HG02623 (cell line): ENCODE measurements at regions not wholly inside any gene's neighbourhood (a gene's known extent, or its start where the extent isn't known, plus 50 kb on each side); places are given as distances from the start of the nearest gene placed in this dataset.
"Not testable (repeated sequence)": the region's sequence is repeated elsewhere in the genome, so short reads cannot be mapped to it uniquely, and the experiment has no call there.

Experiments used
- ATAC-seq: cut with Tn5 transposase; IDR thresholded peaks from one replicate; pipeline ENCODE4 v1.9.1; 2021; ENCODE audit warnings: moderate library complexity; ENCODE audit not compliant: unreplicated experiment

DNA sequence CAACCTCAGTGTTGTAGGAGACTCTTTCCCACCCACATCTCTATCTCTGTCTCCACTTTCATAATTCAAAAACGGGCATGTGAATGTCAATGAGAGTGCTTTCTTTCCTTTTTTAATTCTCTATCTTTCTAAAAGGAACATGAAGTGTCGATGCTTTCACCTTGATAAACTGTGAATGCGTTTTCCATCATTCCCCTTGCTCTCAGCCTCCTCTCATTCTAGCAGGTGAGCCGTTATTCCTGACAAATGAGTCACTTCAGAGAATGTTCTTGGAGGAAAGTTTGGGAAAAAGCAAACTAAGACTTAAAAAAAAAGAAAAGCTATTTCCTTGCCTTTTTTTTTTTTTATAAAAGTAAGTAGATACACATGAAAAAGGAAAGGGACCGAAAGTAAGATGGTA lies 226.0 kb upstream of the C1orf87 start:
- no peak for ATAC-seq

DNA sequence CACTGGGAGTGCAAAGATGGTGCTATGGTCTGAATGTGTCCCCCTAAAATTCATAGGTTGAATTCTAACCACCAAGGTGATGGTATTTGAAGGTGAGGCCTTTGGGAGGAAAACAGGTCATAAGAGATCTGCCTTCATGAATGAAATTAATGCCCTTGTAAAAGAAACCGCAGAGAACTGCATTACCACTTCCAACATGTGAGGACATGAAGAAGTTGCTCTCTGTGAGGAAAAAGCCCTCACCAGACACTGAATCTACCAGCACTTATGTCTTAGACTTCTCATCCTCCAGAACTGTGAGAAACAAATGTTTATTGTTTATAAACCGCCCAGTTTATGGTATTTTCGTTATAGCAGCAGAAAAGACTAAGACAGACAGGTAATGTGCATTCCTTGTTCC lies 224.7 kb upstream of the C1orf87 start:
- no peak for ATAC-seq

DNA sequence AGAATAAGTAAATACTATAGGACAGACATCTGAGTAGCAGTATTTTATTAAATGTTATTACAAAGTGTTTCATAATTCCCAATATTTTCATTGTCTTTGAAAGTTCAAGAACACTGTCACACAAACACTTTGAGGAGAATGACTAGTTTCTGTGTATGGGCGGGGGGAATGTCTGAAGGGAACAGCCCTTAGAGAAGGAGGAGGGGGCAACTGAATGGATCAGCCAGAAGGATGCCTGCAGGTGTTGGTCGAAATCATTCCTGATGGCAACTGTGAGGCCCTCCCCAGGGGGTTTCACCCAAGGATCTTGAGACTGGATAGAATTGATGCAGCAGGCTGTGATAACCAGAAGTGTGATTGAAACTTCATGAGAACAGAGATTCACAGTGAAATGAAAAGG lies 223.2 kb upstream of the C1orf87 start:
- ATAC-seq, result no peak

DNA sequence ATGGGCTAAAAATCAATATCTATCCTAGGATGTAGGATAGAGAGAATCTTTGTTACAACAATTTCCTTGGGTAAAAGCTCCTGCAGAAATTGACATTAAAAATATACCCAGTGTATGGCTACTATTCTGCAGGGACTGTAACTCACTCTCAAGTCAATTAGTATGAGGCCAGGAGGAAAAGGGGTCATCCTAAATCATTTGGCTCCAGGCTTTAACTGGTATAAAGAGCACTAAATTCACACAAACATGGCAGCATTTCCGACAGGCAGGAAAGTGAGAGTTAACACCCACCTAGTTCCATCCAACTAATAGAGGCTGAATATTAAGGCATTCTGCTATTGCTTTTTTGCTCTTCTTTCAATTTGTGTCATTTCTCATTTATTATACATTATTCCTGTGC lies 218.6 kb upstream of the C1orf87 start:
- ATAC-seq, result no peak

DNA sequence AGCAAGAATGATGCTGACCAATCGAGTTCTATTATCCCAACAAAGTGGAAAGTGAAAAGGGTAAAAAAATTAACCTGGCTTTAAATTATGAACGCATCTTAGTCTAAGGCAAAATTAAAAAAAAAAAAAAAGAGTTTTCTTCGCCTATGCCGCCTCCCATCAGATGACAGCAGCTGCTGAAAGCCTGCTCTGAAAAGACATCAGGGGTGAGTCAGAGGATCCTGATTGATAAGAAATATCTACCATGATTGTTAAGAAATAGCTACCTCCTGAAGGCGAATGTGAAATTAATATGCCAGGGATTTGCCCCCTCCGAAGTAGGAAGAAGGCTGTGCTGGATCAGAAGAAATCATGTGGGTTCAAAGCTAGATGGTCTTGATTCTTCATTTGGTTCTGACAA lies 216.8 kb upstream of the C1orf87 start:
- no peak for ATAC-seq

DNA sequence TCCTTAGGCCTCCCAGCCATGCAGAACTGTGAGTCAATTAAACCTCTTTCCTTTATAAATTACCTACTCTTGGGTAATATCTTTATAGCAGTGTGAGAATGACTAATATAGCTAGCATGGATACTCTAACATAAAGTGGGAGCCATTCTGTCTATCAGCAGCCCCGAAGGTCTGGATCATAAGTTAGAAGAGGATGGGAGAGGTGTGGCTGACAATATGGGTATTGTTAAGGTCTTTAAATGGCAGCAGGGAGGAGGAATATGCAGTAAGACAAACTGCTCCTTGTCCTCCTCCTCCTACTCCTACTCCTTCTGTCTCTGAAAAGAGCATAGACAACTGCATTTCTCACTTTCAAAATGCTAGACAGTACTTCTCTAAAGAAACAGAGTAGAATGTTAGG lies 214.0 kb upstream of the C1orf87 start:
- no peak for ATAC-seq

DNA sequence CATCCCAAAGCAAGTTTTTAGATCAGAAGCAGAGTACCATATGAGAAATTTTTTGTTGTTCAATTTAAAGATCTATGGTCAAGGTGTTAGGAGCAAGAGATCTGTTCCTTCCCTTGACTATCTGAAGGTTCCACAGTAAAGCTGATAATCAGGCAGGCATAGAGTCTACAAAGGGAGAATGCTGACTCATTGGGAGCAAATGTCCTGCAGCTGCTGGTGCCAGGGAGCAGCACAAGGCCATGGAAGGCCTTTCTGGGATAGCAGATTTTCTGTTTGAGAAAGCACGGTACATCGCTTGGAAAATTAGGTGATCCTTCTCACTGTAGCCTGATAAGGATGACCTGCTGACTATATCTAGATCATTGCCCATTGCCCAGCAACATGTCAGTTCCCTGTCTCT lies 210.1 kb upstream of the C1orf87 start:
- ATAC-seq, result no peak

DNA sequence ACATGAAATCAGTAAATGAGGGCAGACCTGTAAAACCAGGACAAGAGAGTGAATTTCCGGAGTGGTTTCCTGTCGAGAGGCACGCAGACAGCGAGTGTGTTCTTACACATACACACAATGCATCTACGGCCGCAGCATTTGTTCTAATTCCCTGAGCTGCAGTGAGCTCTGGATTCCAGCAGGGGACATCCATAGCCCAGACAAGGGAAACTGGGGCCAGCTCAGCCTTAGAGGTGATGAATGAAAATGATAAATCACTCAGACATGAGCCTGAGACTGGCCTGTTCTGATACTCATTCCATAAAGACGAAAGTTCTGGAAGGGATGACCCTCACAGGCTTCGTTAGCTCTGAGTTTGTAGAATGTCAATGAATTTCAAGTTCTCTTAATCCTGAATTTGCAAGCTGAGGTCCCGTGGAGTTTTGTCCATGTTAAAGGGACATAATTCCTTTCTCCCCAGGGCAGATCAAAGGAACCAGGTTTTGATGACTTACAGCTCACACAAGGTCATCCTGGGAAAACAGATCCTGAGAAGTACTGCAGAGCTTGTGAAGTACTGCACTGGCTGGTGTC lies 207.9 kb upstream of the C1orf87 start:
- peak; percentile 96 for ATAC-seq

DNA sequence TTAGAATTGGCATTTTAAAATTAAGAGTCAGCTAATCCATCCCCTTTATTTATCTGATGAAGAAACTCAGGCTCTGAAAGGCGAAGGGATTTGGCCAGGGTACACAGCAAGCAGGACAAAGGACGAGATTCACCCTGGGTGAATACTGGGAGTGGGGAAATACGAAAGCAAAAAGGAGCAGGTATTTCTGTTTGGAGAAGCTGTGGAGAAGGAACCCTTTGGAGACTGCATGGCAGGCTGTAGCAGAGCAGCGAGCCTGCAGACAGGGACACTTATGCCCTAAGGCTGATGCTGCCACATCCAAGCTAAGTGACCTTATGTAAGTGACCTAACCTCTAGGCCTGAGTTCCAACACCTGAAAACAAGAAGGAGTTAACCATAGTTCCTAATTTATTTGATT lies 207.2 kb upstream of the C1orf87 start:
- ATAC-seq, result no peak

DNA sequence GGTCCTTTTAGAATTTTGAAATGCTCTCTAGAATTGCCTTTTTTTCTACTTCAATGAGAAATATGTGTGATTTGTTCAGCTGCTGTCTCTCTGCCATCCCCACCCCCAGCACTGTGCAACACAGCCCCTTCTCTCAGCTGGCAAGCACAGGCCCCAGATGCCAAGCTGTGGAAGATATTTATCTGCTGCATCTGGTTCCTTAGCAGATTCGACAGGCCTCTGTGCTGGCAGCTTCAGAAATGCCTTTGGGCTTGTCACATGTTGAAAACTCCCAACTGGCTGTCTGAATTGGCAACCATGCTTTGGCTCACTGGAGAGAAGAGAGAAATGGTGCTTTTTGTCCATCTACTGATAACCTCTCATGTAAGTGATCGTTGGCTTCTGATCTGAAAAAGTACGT lies 206.7 kb upstream of the C1orf87 start:
- ATAC-seq, result no peak

DNA sequence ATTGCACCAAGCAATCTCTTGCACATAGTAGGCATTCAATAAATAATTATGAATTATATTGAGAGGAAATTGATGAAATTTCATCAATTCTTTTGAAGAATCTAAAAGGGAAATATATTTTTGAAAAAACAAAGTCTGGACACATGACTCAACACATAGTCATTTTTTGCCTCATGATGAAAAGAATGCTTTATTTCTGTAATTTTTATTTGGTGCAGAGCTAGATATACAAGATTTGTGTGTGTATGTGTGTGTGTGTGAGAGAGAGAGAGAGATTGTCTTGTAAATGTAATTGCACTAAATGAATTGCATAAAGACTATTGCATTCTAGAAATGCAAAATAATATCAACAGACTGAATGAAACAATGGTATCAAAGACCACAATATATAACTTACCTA lies 206.2 kb upstream of the C1orf87 start:
- no peak for ATAC-seq

DNA sequence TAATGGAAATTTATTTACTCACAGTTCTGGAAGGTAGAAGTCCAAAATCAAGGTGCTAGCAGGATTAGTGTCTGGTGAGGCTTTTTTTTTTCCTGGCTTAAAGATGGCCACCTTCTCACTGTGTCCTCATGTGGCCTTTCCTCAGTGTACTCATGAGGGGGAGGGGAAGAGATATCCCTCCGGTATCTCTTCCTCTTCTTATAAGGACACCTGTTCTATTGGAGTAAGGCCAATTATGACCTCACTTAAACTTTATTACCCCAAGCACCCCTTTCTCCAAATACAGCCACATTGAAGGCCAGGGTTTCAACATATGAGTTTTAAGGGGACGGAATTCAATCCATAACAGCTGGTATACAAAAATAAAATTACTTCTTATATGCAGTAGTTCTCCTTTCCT lies 203.7 kb upstream of the C1orf87 start:
- no peak for ATAC-seq

DNA sequence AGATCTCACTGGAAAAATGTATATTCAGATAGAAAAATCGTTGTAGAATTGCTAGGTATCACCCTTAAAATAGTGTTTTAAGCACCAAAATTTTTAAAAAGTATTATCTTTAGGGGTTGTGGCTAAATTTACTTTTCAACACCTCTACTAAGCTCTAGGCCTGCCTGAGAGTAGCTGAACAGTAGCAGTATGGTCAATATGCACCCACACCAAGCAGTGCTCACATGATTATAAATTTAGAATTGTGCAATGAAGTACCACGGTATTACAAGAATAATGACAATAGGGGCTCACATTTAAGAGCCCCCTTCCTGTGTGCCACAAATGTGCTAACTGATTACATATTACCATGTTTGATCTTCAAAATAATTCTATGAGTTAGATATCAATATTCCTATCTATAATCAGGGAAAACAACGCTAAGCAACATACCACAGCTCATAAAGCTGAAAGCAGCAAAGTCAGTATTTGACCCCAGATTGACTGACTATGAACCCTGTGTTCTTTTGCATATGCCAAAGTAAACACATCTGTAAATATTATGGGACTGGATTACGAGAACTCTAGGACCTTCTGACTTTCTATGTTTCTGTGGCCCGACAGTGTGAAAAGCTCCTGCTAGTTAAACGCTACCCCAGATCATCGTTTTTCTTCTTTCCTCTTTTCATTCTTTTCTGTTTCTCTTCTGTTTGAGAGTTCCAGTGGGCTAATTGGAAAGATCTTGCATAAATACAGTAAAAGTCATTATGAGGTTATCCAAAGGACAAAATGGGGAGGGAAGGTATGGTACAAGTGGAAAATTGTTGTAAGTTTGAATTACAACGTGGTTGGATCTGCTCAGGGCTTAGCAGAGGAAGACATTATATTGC lies 201.1 kb upstream of the C1orf87 start:
- no peak for ATAC-seq

DNA sequence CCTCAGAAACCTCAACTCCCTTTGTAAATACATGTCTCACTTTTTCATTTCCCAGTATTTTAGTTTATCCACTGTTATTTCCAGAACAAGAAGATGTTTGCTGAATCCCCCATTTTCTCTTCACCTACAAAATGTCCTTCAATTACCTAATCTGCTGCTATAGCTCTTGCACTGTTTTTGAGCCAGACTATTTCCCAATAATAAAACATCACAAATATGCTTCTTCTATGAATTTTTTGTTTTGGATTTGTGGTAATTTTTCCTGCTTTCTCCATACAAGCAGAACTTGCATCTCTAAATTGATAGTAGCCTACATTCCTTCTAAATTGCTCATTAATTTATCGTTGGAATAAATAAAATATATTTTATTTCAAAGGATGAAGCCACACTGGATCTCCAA lies 199.6 kb upstream of the C1orf87 start:
- no peak for ATAC-seq

DNA sequence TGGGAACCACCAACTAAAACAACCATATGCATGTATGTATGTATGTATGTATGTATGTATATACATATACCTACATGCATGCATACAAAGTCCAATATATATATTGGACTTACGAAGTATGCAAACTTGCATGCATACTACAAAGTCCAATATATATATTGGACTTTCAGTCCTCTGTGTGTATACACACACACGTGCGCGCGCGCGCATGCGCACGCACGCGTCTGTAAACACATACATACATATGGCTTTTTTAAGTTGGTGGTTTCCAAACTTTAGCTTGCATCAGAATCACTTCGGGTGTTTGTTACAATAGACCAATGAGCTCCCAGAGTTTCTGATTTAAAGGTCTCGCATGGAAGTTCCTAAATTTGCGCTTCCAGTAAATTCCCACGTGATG lies 197.5 kb upstream of the C1orf87 start:
- no peak for ATAC-seq

DNA sequence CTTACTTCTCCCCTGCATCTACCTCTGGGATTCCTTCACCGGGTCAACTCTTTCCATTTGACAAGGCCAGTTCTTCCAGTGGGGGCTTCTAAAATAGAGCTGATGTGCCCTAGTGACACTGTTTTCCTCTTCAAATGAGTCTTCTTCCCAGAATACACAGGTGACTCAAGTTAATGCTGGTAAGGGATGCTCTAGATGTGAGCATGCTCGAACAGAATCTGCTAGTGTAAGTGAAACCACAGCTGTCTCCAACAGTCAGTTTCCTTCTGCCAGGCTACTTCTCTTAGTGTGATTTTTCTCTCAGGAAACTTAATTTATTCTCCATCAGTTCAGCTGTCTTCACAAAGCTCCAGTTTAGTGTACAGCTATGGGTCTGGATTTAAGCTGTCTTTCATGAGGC lies 194.9 kb upstream of the C1orf87 start:
- ATAC-seq, result no peak

DNA sequence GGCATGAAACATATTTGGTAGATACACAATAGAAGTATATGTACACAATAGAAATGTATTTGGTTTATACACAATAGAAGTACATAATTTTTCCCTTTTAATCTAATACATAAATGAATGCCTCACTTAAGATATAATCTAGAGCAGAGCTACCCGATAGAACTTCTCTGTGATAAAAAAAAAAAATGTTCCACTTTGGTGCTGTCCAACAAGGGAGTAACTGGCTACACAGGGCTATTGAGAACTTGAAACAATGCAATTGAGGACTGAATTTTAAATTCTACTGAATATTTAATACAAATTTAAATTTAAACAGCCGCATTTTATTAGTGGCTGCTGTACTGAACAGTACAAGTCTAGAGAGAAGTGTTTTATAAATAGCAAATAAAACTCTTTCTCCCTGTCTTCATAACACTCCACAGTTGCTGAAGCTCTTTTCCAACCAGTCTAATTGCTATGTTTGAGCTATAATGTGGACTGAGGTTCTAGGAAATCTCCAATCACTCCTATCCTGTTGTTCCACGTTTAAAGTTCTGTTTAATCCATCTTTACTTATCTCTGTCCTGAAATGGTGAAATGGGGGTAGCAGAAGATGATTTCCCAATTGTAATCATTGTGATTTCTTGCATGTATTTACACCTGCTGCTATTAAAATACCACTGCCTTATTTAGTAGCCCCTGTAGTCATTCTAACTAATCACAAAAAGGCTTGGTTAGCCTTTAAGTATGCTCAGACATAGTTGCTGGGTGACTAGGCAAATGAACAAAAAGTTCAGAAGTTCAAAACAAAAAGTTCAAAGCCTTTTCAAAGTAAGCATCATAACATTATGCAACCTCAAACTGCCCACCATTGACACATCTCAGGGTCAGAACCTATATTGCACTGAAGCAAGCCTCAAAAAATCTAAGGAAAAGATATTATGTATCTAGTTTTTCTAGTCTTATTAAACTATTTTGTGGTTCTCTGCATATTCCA lies 192.3 kb upstream of the C1orf87 start:
- no peak for ATAC-seq

DNA sequence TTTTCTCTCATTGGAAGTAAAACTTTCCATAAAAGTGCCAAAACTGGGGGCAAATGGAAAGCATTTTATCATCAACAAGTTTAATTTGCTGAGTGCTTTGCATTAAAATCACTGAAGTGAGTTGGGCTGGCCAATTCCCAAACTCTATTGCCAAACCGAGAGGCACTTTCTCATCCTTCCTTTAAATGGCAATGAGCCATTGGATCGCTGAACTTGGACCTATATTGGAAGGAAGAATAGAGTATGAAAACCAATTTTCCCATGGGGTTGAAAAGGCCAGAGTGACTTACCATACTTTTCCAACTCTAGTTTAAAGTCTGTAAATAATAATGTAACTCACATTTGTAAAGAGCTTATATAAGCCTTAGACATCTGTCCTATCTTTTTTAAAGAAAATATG lies 189.1 kb upstream of the C1orf87 start:
- ATAC-seq, result no peak

DNA sequence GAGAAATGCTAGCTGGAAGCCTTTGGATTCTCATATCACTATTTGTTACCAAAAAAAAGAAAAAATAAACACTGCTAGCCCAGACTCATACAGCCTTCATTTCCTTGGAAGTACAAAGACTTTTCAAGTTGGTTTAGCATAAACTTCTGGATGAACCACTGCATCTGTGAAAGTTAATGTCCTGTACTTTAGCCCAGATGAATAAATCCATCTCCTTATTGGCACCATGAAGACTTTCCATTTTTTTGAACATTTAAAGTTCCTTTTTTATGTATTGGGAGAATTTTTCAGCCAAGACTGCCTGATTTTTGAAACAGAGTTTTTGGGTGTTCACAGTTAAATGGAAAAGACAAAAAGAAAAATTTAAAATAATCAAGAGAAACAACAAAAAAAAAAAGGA lies 184.0 kb upstream of the C1orf87 start:
- no peak for ATAC-seq

DNA sequence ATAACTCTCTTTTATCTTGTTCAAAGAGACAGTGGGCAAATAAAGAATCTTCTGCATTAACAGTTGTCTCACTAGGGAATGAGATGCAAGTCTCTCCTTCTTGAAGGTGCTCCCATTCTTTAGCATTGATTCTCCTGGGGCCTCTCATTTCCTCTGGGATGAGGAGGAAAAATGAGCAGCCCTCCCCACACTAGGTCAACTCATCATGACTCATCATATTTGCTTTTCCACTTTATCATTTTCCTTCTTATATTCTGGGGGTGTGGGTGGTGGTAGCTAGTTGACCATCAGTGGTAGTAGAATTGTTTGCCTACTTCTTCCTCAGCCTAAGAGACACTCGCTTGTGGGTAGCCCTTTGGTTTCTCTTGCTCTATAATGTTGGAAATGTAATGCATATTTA lies 182.0 kb upstream of the C1orf87 start:
- ATAC-seq, result no peak

DNA sequence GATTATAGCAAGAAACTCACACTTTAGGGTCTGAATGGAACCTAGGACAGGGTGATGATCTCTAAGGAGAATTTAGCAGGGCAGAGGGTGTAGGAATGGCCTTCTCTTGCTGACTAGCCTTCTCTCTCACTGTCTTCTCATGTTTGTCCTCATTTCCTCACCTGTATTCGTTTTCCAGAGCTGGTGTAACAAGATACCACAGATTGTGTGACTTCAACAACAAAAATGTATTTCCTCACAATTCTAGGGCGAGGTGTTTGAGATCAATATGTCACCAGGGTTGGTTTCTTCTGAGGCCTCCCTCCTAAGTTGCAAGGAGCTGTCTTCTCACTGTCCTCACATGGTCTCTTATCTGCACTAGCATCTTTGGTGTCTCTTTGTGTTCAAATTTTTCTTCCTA lies 177.9 kb upstream of the C1orf87 start:
- ATAC-seq, result no peak

DNA sequence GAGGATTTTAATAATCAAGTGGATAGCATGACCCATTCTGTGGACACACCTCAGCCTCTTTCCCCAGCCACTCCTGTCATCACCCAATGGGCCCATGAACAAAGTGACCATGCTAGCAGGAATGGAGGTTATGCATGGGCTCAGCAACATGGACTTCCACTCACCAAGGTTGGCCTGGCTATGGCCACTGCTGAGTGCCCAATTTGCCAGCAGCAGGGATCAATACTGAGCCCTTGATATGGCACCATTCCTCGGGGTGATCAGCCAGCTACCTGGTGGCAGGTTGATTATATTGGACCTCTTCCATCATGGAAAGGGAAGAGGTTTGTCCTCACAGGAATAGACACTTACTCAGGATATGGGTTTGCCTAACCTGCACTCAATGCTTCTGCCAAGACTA lies 173.9 kb upstream of the C1orf87 start:
- not testable (repeated sequence) for ATAC-seq
